NCI-H1105 (cell line): ENCODE measurements at regions not wholly inside any gene's neighbourhood (a gene's known extent, or its start where the extent isn't known, plus 50 kb on each side); places are given as distances from the start of the nearest gene placed in this dataset.
"Not testable (repeated sequence)": the region's sequence is repeated elsewhere in the genome, so short reads cannot be mapped to it uniquely, and the experiment has no call there.

Experiments
- DNase-seq: peaks from one replicate; lab custom pipeline; 2025; lab: John Stamatoyannopoulos, UW

GRCh38 chr2:116133381-116133942, 1681.0 kb upstream of the DDX18 start:
- DNase-seq: no peak

- DNase-seq: no peak
These were observed 1672.5 kb upstream of the DDX18 start for GRCh38 chr2:116141891-116142474.

- no peak for DNase-seq
These were observed 1671.8 kb upstream of the DDX18 start for GRCh38 chr2:116142644-116143227.

- DNase-seq: no peak
These were observed 1669.5 kb upstream of the DDX18 start for GRCh38 chr2:116145031-116145430.

GRCh38 chr2:116148361-116148760, 1666.1 kb upstream of the DDX18 start:
- DNase-seq: no peak

DNA sequence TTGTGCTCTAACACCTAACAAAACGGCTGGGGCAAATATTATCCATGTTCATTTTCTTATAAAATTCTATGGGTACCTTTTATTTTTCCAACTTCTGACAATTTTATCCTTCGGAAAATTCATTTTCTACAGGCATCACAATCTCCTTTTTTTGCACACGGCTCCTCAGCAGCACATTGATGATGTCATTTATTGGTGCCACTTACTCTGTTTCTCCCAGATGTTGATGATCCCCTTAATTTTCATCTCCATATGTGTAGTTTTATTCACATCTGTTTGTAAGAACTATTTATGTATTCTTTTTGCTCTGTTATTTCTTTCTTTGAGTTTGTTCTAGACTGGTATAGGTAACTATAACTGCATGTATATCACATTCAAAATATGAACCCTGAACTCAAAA, 1660.8 kb upstream of the DDX18 start:
- DNase-seq: no peak

DNA sequence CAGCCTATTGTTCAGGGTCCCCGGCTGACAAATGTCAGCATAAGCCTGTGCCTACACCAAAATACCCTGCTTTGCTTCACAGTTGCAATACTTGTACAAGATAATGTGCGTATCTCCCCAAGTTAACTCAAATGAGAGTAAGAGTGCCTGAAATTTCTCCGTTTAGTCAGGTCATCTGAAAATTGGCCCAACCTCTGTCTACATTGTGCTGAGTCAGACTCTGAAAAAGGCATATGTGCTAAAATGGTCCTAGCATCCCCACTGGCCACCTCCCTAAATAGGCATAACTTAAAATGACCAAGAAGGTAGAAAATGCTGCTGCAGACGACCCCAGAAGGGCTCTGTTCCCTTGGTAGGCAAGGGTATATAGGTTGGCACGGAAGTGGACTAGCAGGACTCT, 1653.8 kb upstream of the DDX18 start:
- DNase-seq: no peak

DNA sequence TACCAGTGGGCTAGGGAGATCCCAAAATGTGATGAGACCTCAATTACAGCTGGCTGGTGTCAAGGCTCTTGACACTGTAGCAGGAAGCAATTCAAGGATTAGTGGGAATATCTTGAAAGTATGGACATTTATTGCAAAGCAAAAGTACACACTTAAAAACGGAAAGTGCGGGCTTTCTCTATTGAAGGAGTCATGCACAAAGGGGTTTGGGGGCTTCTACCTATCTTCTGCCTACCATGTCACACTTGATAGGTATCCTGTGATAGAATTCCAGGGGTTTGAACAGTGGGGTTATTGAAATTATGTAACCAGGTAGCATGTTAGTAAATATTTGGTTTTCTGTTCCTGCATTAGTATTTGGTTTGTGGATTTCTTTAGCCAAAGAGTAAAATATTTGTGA, 1652.1 kb upstream of the DDX18 start:
- DNase-seq: no peak

GRCh38 chr2:116167107-116167506, 1647.4 kb upstream of the DDX18 start:
- no peak for DNase-seq

- DNase-seq: no peak
These were observed 1634.4 kb upstream of the DDX18 start for GRCh38 chr2:116180072-116180471.

DNA sequence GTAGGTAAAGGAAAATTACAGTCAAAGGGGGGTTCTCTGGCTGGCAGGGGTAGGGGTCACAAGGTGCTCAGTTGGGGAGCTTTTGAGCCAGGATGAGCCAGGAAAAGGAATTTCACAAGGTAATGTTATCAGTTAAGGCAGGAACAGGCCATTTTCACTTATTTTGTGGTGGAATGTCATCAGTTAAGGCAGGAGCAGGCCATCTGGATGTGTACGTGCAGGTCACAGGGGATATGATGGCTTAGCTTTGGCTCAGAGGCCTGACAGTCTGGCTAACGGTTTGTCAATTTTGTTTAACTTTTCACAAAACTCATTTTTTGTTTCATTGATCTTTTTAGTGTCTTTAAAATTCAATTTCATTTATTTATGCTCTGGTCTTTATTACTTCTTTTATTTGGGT, 1623.8 kb upstream of the DDX18 start:
- not testable (repeated sequence) for DNase-seq

DNA sequence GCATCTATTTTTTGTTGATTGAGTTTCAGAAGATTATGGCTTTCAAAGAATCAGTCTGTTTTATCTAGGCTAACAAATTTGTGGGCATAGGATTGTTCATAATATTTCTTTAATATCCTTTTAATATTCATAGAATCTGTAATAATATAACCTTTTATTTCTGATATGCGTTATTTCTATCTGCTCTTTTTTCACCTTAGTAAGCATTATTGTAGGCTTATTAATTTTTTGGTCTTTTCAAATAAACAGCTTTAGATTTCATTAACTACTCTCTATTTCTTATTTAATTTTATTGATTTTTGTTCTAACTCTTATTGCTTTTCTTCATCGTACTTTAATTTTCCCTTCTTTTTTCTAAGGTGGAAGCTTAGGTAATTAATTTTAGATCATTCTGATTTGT, 1614.4 kb upstream of the DDX18 start:
- DNase-seq: no peak

DNA sequence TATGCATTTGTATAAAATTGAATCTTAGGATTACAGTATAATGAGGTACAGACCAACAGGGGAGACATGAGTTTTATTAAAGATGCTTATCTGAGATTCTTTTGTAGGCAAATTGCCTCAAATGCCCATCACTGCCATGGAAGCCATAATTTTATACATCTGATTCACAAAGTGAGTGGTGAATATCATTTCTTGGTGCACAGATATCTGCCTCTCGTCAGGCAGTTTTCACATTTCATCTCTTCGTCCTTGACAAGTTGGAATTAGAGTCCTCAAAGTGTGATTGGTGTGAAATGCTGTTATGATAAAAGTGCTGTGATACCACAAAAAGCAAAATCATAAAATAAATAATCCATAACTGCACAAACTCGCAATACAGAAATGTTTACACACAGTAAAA, 1602.8 kb upstream of the DDX18 start:
- DNase-seq: no peak

- no peak for DNase-seq
These were observed 1591.7 kb upstream of the DDX18 start for GRCh38 chr2:116222793-116223192.

- DNase-seq: no peak
These were observed 1590.6 kb upstream of the DDX18 start for GRCh38 chr2:116223912-116224311.

DNA sequence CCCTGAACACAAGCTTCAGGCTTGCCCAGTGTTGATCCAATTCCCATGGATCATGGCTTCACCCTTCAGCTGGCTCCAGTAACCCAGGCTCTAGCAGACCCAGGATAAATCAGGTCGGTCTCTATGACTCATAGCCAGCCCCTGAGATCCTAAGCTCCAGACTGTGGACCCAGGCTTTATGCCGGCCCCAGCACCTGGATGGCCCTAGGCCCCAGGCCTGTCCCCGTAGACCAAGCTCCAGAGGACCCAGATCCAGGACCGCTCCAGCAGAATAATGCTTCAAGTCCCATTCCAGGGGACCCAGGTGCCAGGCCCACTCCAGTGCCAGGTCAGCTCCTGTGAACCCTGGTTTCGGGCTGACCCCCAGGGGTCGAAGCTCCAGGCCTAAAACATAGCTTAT, 1589.9 kb upstream of the DDX18 start:
- no peak for DNase-seq

GRCh38 chr2:116238511-116238910, 1576.0 kb upstream of the DDX18 start:
- no peak for DNase-seq

GRCh38 chr2:116250376-116250775, 1564.1 kb upstream of the DDX18 start:
- no peak for DNase-seq

DNA sequence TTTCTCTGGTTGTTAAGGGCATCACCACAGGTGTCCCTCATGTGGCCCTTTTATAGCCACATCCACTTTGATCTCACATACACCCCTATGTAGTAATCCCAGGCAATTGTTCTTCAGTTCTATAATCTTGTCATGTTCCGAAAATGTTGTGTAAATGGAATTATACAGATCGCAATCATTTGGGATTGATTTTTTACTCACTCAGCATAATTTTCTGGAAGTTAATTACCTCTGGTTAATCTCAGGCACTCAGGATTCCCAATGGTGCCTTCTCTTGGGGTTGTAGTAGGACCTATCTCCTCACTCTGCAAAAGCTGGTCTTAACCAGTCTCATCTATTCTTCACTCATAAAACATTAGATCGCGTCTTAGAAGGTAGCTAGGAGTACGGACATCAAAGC, 1549.6 kb upstream of the DDX18 start:
- no peak for DNase-seq

DNA sequence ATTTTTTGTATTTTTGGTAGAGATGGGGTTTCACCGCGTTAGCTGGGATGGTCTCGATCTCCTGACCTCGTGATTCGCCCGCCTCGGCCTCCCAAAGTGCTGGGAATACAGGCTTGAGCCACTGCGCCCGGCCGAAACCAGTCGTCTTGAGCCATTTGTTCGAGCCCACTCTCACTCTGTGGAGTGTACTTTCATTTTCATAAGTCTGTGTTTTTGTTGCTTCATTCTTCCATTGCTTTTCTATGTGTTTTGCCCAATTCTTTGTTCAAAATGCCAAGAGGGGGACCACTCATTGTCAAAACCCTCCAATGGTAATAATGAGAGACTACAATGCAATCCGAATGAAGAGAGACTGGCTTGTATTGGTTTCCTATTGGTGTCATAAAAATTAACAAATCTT, 1545.5 kb upstream of the DDX18 start:
- no peak for DNase-seq

GRCh38 chr2:116304328-116304727, 1510.2 kb upstream of the DDX18 start:
- no peak for DNase-seq

DNA sequence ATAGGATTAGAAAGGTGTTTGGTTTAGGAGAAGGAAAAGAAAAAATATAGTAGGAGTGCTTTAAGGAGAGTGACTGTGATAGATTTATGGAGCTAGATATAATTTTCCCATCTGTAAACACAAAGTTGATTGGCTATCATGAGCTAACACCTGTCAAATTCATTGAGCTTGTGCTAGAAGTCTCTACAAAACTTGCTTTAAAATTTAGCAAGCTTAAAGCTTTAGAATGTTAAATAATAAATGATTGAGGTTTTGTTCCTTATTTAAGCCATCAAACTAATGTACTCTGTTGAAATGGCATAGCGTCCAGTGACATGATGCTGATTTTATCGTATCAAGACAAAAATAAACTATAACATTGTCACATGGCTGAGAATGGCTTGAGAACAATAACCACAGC, 1497.4 kb upstream of the DDX18 start:
- no peak for DNase-seq

GRCh38 chr2:116318551-116318950, 1495.9 kb upstream of the DDX18 start:
- DNase-seq: not testable (repeated sequence)

GRCh38 chr2:116319001-116319400, 1495.5 kb upstream of the DDX18 start:
- DNase-seq: no peak
